ENCODE measurements at regions not wholly inside any gene's neighbourhood (a gene's known extent, or its start where the extent isn't known, plus 50 kb on each side); places are given as distances from the start of the nearest gene placed in this dataset.

- intact Hi-C loops (cut with DNase I): no loop called here
- DNase-seq (ENCODE audit: low spot score): no peak
Observed at GRCh38 chr5:124332273-124332672, 414.2 kb downstream of the ZNF608 start.

- no peak for DNase-seq (ENCODE audit: low spot score)
- intact Hi-C loops (cut with DNase I): no loop called here
Observed at GRCh38 chr5:124330595-124331220, 415.7 kb downstream of the ZNF608 start.

GRCh38 chr5:124328201-124328600 is 418.2 kb downstream of the ZNF608 start:
- intact Hi-C loops (cut with DNase I): no loop called here
- no peak for DNase-seq (ENCODE audit: low spot score)

- intact Hi-C loops (cut with DNase I): no loop called here
- DNase-seq (ENCODE audit: low spot score): no peak
Observed at GRCh38 chr5:124318661-124319060, 427.8 kb downstream of the ZNF608 start.

GRCh38 chr5:124317451-124317850 is 429.0 kb downstream of the ZNF608 start:
- DNase-seq (ENCODE audit: low spot score): no peak
- intact Hi-C loops (cut with DNase I): no loop called here

GRCh38 chr5:124315741-124316415 is 430.6 kb downstream of the ZNF608 start:
- intact Hi-C loops (cut with DNase I): no loop called here
- no peak for DNase-seq (ENCODE audit: low spot score)

GRCh38 chr5:124310453-124310852 is 436.0 kb downstream of the ZNF608 start:
- no peak for DNase-seq (ENCODE audit: low spot score)
- intact Hi-C loops (cut with DNase I): no loop called here

GRCh38 chr5:124309241-124309980 is 437.0 kb downstream of the ZNF608 start:
- DNase-seq (ENCODE audit: low spot score): no peak
- intact Hi-C loops (cut with DNase I): no loop called here

- intact Hi-C loops (cut with DNase I): no loop called here
- DNase-seq (ENCODE audit: low spot score): no peak
Observed at GRCh38 chr5:124303366-124303765, 443.1 kb downstream of the ZNF608 start.

GRCh38 chr5:124302533-124302932 is 443.9 kb downstream of the ZNF608 start:
- no peak for DNase-seq (ENCODE audit: low spot score)
- intact Hi-C loops (cut with DNase I): no loop called here

- intact Hi-C loops (cut with DNase I): no loop called here
- DNase-seq (ENCODE audit: low spot score): no peak
Observed at GRCh38 chr5:124301850-124302249, 444.6 kb downstream of the ZNF608 start.

GRCh38 chr5:124300815-124301621 is 445.4 kb downstream of the ZNF608 start:
- DNase-seq (ENCODE audit: low spot score): no peak
- intact Hi-C loops (cut with DNase I): no loop called here

- intact Hi-C loops (cut with DNase I): no loop called here
Observed at GRCh38 chr5:124297826-124298225, 448.6 kb downstream of the ZNF608 start.

GRCh38 chr5:124292322-124292855 is 454.1 kb downstream of the ZNF608 start:
- intact Hi-C loops (cut with DNase I): no loop called here
- no peak for DNase-seq (ENCODE audit: low spot score)

More at GRCh38 chr5:124297826-124298225, 448.6 kb downstream of the ZNF608 start:
- DNase-seq (ENCODE audit: low spot score): no peak

- no peak for DNase-seq (ENCODE audit: low spot score)
- intact Hi-C loops (cut with DNase I): no loop called here
Observed at GRCh38 chr5:124289641-124290311, 456.7 kb downstream of the ZNF608 start.

- DNase-seq (ENCODE audit: low spot score): no peak
- intact Hi-C loops (cut with DNase I): no loop called here
Observed at GRCh38 chr5:124289130-124289529, 457.3 kb downstream of the ZNF608 start.

- intact Hi-C loops (cut with DNase I): no loop called here
- DNase-seq (ENCODE audit: low spot score): no peak
Observed at GRCh38 chr5:124287813-124288212, 458.6 kb downstream of the ZNF608 start.

- DNase-seq (ENCODE audit: low spot score): no peak
- intact Hi-C loops (cut with DNase I): no loop called here
Observed at GRCh38 chr5:124285733-124286132, 460.7 kb downstream of the ZNF608 start.

GRCh38 chr5:124285071-124285470 is 461.4 kb downstream of the ZNF608 start:
- no peak for DNase-seq (ENCODE audit: low spot score)
- intact Hi-C loops (cut with DNase I): no loop called here
